Epithelial cell of esophagus (primary cell): ENCODE measurements at regions not wholly inside any gene's neighbourhood (a gene's known extent, or its start where the extent isn't known, plus 50 kb on each side); places are given as distances from the start of the nearest gene placed in this dataset.

Source experiments
- DNase-seq: peaks from one replicate; pipeline ENCODE4 v3.0.0; 2010; ENCODE audit warnings: low read depth
- H3K4me3 ChIP-seq: 2 replicates; pipeline ENCODE4 v1.5.1; 2011; ENCODE audit warnings: mild to moderate bottlenecking, low read length, control low read depth
- CTCF ChIP-seq: IDR thresholded peaks from 2 replicates; pipeline ENCODE4 v1.5.1; 2011; ENCODE audit warnings: low read depth, mild to moderate bottlenecking, low read length, control low read depth, inconsistent platforms; ENCODE audit not compliant: insufficient read depth; ENCODE audit errors: missing control alignments

- H3K4me3 ChIP-seq, result no peak overlapping the region
- no peak for DNase-seq
- TF ChIP-seq CTCF, result no peak
These were observed 260.1 kb upstream of the AUTS2 start for GRCh38 chr7:69338144-69338543.

- DNase-seq, result no peak
- H3K4me3 ChIP-seq, result no peak overlapping the region
- no peak for TF ChIP-seq CTCF
These were observed 257.0 kb upstream of the AUTS2 start for GRCh38 chr7:69341288-69341687.

- TF ChIP-seq CTCF, result no peak
- no peak overlapping the region for H3K4me3 ChIP-seq
- DNase-seq, result no peak
These were observed 256.0 kb upstream of the AUTS2 start for GRCh38 chr7:69342154-69342884.

- no peak overlapping the region for H3K4me3 ChIP-seq
- no peak for DNase-seq
- no peak for TF ChIP-seq CTCF
These were observed 249.0 kb upstream of the AUTS2 start for GRCh38 chr7:69349291-69349690.

GRCh38 chr7:69358163-69358821 is 240.0 kb upstream of the AUTS2 start:
- DNase-seq, result no peak
- no peak overlapping the region for H3K4me3 ChIP-seq
- TF ChIP-seq CTCF, result no peak

DNA sequence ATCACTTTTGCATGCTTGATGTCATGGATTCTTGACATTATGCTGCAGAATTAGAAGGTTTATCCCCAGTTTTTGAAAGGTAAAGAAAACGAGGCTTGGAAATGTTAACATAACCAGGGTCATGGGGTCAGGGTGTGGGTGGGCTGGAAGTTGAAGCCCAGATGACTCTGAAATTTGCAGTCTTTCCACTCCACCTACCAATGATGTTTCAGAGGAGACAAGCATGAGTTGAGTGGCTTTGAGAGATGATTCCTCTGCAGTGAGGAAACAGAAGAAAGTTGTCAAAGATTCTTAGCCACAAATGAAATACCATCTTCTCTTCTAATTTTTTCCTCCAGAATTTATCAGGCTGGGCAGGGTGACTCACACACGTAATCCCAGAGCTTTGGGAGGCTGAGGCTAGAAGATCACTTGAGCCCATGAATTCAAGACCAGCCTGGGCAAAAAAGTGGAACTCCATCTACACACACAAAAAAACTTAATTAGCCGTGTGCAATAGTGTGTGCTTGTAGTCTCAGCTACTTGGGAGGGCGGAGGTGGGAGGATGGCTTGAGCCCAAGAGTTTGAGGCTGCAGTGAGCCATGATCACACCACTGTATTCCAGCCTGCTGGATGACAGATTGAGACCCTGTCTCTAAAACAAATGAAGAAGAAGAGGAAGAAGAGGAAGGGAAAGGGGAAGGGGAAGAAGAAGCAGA is 239.1 kb upstream of the AUTS2 start:
- no peak for TF ChIP-seq CTCF
- H3K4me3 ChIP-seq, result no peak overlapping the region
- no peak for DNase-seq
